GM23248 (cell line): ENCODE measurements at regions not wholly inside any gene's neighbourhood (a gene's known extent, or its start where the extent isn't known, plus 50 kb on each side); places are given as distances from the start of the nearest gene placed in this dataset.

ENCODE experiments used
- EZH2 ChIP-seq: fragments of 200-600 bp; sonication (generic); IDR thresholded peaks from 2 replicates; pipeline ENCODE4 v1.6.1; 2018; ENCODE audit warnings: antibody characterized with exemption, mild to moderate bottlenecking; ENCODE audit not compliant: insufficient read depth, poor library complexity, severe bottlenecking
- EZH2phosphoT487 ChIP-seq: fragments of 200-600 bp; sonication (generic); IDR thresholded peaks from 2 replicates; pipeline ENCODE4 v1.6.1; 2018; ENCODE audit warnings: antibody characterized with exemption, moderate library complexity, mild to moderate bottlenecking, low read depth; ENCODE audit not compliant: insufficient read depth

GRCh38 chrX:138298268-138298667 is 413.2 kb downstream of the FGF13 start:
- TF ChIP-seq EZH2 = no peak
- TF ChIP-seq EZH2phosphoT487 = no peak
